DND-41 (cell line): ENCODE measurements at regions not wholly inside any gene's neighbourhood (a gene's known extent, or its start where the extent isn't known, plus 50 kb on each side); places are given as distances from the start of the nearest gene placed in this dataset.

ENCODE experiments used
- ATAC-seq: fragments of 200-7000 bp; cut with Tn5 transposase; 3 replicates; pipeline ENCODE4 v1.9.1; 2021; ENCODE audit warnings: low read depth; ENCODE audit not compliant: insufficient read depth
- DNase-seq: peaks from one replicate; pipeline ENCODE4 v3.0.0-alpha.2; 2020
- H2AFZ ChIP-seq: 2 replicates; pipeline ENCODE4 v1.6.0; 2012; ENCODE audit warnings: low read depth, low read length
- H3K27ac ChIP-seq: 2 replicates; pipeline ENCODE4 v1.5.1; 2012; ENCODE audit warnings: low read length, inconsistent platforms
- H3K27me3 ChIP-seq: fragments of 200-600 bp; sonication (generic); 2 replicates; pipeline ENCODE4 v1.6.0; 2012; ENCODE audit warnings: low read length, mild to moderate bottlenecking, inconsistent platforms; ENCODE audit not compliant: insufficient read depth, poor library complexity
- H3K36me3 ChIP-seq: 2 replicates; pipeline ENCODE4 v1.5.1; 2012; ENCODE audit warnings: low read length, inconsistent platforms; ENCODE audit not compliant: insufficient read depth
- H3K4me1 ChIP-seq: 2 replicates; pipeline ENCODE4 v1.5.1; 2012; ENCODE audit warnings: mild to moderate bottlenecking, low read length; ENCODE audit not compliant: insufficient read depth
- H3K4me2 ChIP-seq: 2 replicates; pipeline ENCODE4 v1.6.0; 2012; ENCODE audit warnings: mild to moderate bottlenecking, moderate library complexity, low read length, inconsistent platforms; ENCODE audit not compliant: insufficient read depth
- H3K4me3 ChIP-seq, 2 experiments: fragments of 200-600 bp in 1 of 2; shearing (Covaris generic) in 1 of 2; 2 replicates each; pipeline ENCODE4 v1.5.1; 2012 to 2016; ENCODE audit warnings: inconsistent platforms in 2 of 2, low read length in 2 of 2, mild to moderate bottlenecking in 2 of 2, low read depth in 1 of 2, moderate library complexity in 1 of 2
- H3K79me2 ChIP-seq: 2 replicates; pipeline ENCODE4 v1.6.0; 2012; ENCODE audit warnings: low read length, inconsistent platforms; ENCODE audit not compliant: insufficient read depth
- H3K9ac ChIP-seq: 2 replicates; pipeline ENCODE4 v1.6.0; 2012; ENCODE audit warnings: low read depth, mild to moderate bottlenecking, inconsistent platforms, low read length, moderate library complexity
- H3K9me3 ChIP-seq: 2 replicates; pipeline ENCODE4 v1.5.1; 2012; ENCODE audit warnings: low read length, moderate library complexity, mild to moderate bottlenecking, inconsistent platforms; ENCODE audit not compliant: insufficient read depth, severe bottlenecking
- H4K20me1 ChIP-seq: 2 replicates; pipeline ENCODE4 v1.6.0; 2012; ENCODE audit warnings: low read length; ENCODE audit not compliant: insufficient read depth
- EZH2 ChIP-seq: IDR thresholded peaks from 3 replicates; pipeline ENCODE4 v1.6.1; 2012; ENCODE audit warnings: borderline replicate concordance, low read depth, mild to moderate bottlenecking, moderate library complexity, low read length, inconsistent platforms; ENCODE audit not compliant: severe bottlenecking
- TF ChIP-seq, protein P1 (sequence below): IDR thresholded peaks from 2 replicates; pipeline ENCODE4 v1.5.1; 2012; ENCODE audit warnings: borderline replicate concordance, low read length, moderate library complexity, mild to moderate bottlenecking; ENCODE audit not compliant: poor library complexity, severe bottlenecking; ENCODE audit errors: extremely low read depth

DNA sequence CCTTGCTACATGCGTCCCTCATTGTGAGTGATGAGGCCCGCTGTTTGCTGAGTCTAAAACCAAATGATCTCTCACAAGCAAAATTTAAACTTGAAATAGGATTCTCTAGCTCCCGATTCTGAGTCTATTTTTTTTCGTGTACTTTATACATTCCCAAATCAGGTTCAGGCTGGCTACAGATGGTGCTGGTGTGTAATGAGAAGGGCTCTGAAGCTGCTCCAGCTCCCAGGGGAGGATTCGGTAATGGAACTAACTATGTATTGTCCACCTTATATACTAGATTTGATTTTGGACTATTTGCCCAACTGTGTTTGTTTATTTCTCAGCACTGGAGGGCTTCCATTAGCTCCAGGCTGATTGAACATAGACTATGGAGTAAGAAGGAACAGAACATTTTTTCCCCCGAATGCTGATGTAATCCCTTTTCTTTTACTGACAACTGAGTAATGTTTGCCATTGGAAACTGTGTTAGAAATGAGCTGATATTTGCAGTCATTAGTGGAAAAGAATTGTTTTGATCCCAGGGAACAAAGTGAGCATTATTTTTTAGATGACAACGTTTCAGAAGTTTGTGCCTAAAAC is 274.0 kb upstream of the FIGN start:
- Histone ChIP-seq H3K4me3 (no peak overlapping the region), H2AFZ (no peak overlapping the region), H3K9ac (no peak overlapping the region), H3K27me3 (no peaks in the 10 kb centered on the region), H3K9me3 (no peaks in the 10 kb centered on the region), H3K4me1 (no peaks in the 10 kb centered on the region), H3K79me2 (no peaks in the 10 kb centered on the region), H4K20me1 (no peaks in the 10 kb centered on the region), H3K27ac (no peak overlapping the region), H3K4me2 (no peak overlapping the region), H3K36me3 (no peaks in the 10 kb centered on the region)
- DNase-seq (no peak), ATAC-seq (no peak)
- TF ChIP-seq, protein P1, sequence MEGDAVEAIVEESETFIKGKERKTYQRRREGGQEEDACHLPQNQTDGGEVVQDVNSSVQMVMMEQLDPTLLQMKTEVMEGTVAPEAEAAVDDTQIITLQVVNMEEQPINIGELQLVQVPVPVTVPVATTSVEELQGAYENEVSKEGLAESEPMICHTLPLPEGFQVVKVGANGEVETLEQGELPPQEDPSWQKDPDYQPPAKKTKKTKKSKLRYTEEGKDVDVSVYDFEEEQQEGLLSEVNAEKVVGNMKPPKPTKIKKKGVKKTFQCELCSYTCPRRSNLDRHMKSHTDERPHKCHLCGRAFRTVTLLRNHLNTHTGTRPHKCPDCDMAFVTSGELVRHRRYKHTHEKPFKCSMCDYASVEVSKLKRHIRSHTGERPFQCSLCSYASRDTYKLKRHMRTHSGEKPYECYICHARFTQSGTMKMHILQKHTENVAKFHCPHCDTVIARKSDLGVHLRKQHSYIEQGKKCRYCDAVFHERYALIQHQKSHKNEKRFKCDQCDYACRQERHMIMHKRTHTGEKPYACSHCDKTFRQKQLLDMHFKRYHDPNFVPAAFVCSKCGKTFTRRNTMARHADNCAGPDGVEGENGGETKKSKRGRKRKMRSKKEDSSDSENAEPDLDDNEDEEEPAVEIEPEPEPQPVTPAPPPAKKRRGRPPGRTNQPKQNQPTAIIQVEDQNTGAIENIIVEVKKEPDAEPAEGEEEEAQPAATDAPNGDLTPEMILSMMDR, result no peak
- no peak for TF ChIP-seq EZH2

DNA sequence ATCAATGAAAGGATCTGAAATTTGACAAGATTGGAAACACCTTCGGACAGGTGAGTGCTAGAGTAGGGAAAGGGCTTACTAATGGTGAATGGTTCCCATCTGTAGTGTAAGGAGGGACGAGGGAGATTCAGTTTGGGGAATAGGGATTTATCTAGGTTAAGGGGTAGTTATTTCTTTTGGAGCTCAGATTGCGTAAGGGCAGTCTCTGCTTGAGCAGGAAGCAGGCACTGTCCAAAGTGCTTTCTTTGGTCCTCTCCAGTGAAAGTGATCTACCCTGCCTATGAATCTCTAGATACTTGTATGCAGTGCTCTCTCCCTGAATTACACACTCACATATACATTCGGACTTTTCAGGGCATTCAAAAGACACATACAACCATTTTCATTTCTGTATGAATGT is 272.9 kb upstream of the FIGN start:
- no peaks in the 10 kb centered on the region for H4K20me1 ChIP-seq
- H3K4me1 ChIP-seq, result no peaks in the 10 kb centered on the region
- H3K4me3 ChIP-seq, result no peak overlapping the region
- no peak overlapping the region for H2AFZ ChIP-seq
- no peaks in the 10 kb centered on the region for H3K36me3 ChIP-seq
- H3K9me3 ChIP-seq, result no peaks in the 10 kb centered on the region
- ATAC-seq, result no peak
- H3K4me2 ChIP-seq, result no peak overlapping the region
- no peaks in the 10 kb centered on the region for H3K79me2 ChIP-seq
- no peaks in the 10 kb centered on the region for H3K27me3 ChIP-seq
- DNase-seq, result no peak
- H3K9ac ChIP-seq, result no peak overlapping the region
- TF ChIP-seq, protein P1, result no peak
- TF ChIP-seq EZH2, result no peak
- no peak overlapping the region for H3K27ac ChIP-seq

DNA sequence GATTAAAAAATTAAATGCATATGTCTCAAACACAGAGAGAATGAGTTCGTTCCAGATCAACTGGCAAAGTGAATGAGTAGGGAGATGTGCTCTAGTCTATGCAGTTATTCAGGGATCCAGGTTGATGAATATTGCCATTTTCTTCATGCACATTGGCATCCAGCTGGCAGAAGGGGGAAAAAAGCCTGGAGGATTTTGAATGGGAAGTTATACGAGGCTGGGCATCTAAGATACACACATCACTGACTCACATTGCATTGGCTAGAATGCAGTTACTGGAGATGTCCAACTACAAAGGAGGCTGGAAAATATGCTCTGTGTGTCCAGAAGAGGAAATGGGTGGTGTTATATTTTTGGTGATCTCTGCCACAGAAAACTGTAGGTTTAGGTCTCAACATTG is 270.9 kb upstream of the FIGN start:
- H3K9ac ChIP-seq, result no peak overlapping the region
- no peak overlapping the region for H2AFZ ChIP-seq
- H3K9me3 ChIP-seq, result no peaks in the 10 kb centered on the region
- no peak overlapping the region for H3K4me2 ChIP-seq
- H3K36me3 ChIP-seq, result no peaks in the 10 kb centered on the region
- no peaks in the 10 kb centered on the region for H3K27me3 ChIP-seq
- no peak for ATAC-seq
- no peaks in the 10 kb centered on the region for H3K79me2 ChIP-seq
- TF ChIP-seq, protein P1, result no peak
- no peak for TF ChIP-seq EZH2
- no peak for DNase-seq
- H4K20me1 ChIP-seq, result no peaks in the 10 kb centered on the region
- no peaks in the 10 kb centered on the region for H3K4me1 ChIP-seq
- no peak overlapping the region for H3K4me3 ChIP-seq
- no peak overlapping the region for H3K27ac ChIP-seq

DNA sequence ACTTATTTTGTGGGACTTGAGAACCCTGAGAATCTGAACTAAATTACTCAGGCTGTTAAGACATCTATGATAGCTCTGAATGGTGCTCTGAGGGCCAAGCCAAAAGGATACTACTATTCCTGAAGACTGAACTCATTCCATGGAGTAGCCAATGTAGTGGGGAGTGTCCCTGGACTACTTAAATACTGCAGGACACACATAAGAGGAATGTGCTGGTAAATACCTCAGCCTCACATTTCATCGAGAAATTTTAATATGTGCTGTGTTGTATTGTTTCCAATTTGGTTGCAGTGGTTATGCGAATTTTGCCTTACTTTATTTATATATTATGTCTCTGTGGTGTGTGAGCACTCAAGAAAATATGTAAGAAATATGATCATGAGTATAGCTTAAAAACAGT is 264.4 kb upstream of the FIGN start:
- Histone ChIP-seq H3K79me2 (no peaks in the 10 kb centered on the region), H3K4me1 (no peaks in the 10 kb centered on the region), H3K27me3 (no peaks in the 10 kb centered on the region), H3K27ac (no peak overlapping the region), H3K9ac (no peak overlapping the region), H3K36me3 (no peaks in the 10 kb centered on the region), H2AFZ (no peak overlapping the region), H3K9me3 (no peaks in the 10 kb centered on the region), H3K4me3 (no peak overlapping the region), H3K4me2 (no peak overlapping the region), H4K20me1 (no peaks in the 10 kb centered on the region)
- TF ChIP-seq EZH2, result no peak
- TF ChIP-seq, protein P1, result no peak
- DNase-seq (no peak), ATAC-seq (no peak)
